ELF-1 (cell line): ENCODE measurements at regions not wholly inside any gene's neighbourhood (a gene's known extent, or its start where the extent isn't known, plus 50 kb on each side); places are given as distances from the start of the nearest gene placed in this dataset.
"Not testable (repeated sequence)": the region's sequence is repeated elsewhere in the genome, so short reads cannot be mapped to it uniquely, and the experiment has no call there.

Source experiments
- DNase-seq: peaks from one replicate; pipeline ENCODE4 v3.0.0-alpha.2; 2016; ENCODE audit warnings: low read depth, low spot score

- DNase-seq, result no peak
These were observed 233.9 kb upstream of the FOXP2 start for GRCh38 chr7:114180556-114181266.

DNA sequence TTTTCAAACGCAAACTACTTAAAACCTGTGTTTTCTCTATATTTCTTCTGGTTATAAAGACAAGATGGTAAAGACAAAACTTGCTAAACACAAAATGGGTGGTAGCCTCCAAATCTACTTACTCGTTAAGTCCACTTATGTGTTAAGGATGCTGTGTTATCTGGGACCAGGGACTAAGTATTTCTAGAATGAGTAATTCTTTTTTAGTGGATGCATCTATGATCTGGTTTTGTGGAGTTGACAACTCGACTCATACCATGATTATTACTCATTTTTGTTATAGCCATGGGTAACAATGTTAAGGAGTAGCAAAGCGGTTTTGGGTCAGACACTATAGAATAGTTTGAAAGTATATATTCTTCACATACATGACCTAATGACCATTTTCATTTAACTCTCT, 239.5 kb upstream of the FOXP2 start:
- DNase-seq, result no peak

GRCh38 chr7:114173170-114173890, 241.3 kb upstream of the FOXP2 start:
- DNase-seq, result no peak

- DNase-seq, result not testable (repeated sequence)
These were observed 245.2 kb upstream of the FOXP2 start for GRCh38 chr7:114169389-114169788.

- DNase-seq, result no peak
These were observed 242.1 kb upstream of the PPP1R3A start for GRCh38 chr7:114160925-114161324.

DNA sequence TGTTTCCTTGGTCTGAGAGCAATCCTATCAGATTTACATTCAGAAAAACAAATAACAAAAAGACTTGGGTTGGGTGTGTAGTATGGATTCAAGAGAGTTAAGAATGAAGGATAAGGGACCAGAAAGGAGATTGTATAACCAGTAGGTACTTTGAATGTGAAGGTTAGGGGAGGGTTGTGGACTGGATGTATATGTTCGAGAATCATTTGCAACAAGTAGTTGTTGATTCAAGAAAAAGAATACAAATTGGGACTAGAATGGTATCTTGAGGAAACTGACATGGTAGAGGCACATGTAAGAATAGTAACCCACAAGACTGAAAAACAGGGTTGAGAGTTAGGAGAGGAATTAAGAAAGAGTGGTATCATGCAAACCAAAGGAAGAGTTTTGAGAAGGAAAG, 240.0 kb upstream of the PPP1R3A start:
- no peak for DNase-seq

GRCh38 chr7:114158275-114158674, 239.5 kb upstream of the PPP1R3A start:
- DNase-seq, result no peak

- DNase-seq, result peak; percentile 4
These were observed 237.4 kb upstream of the PPP1R3A start for GRCh38 chr7:114156178-114156577.

DNA sequence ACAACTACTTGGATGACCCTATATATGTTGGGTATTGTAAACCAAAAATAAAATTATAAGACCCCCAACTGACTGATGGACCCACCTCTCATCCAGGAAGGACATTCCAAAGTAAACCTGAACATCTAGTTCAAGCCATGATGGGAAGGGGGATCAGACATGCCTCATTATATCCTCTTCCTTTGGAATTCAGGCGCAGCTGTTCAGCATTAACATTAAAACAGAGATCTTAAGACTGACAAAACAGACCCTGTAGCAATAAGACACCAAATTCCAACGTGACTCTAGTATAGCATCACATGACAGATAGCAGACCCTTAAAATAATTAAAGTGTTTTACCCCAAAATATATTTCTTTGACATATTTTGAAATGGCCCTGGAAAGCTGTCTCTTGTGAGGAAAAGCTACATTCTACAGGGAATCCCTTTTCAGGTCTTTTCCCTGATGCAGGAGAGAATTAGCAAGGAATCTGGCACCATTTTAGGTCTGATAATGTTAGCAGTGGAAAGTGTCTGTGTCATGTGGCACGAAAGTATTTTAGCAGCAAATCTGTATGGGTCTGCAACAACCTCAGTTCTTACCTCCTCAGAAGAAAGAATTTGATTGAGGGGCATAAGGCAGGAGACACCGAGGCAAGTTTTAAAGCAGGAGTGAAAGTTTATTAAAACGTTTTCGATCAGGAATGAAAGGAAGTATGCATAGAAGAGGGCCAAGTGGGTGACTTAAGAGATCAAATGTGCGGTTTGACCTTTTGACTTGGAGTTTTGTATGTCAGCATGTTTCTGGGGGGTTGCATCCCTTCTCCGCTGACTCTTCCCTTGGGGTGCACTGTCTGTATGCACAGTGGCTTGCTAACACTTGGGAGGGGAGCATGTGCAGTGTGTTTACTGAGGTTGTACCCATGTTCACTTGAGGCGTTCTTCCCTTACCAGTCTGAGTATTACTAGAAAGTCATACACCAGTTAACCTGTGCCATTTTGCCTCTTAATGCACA, 236.6 kb upstream of the PPP1R3A start:
- DNase-seq, result peak; percentile 2

- DNase-seq, result no peak
These were observed 234.9 kb upstream of the PPP1R3A start for GRCh38 chr7:114153700-114154099.

- peak; percentile 4 for DNase-seq
These were observed 233.6 kb upstream of the PPP1R3A start for GRCh38 chr7:114152314-114152938.

DNA sequence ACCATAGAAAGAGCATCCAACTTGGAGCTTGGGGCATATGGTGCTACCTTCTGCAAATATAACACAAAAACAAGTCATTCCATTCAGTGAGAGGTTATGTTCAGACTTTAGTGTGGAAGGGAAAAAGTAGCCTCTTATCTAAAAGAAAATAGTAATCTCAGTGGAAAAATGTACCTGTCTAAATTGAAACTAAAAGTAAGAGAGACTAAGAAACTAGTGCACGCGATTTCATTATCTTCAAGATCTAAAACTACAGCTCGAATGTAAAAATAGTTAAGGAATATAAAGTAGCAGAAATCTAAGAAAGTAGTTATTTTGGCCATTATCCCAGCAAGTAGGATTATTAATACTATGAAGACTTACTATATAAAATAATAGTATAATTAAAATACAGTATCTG, 233.0 kb upstream of the PPP1R3A start:
- DNase-seq, result no peak

DNA sequence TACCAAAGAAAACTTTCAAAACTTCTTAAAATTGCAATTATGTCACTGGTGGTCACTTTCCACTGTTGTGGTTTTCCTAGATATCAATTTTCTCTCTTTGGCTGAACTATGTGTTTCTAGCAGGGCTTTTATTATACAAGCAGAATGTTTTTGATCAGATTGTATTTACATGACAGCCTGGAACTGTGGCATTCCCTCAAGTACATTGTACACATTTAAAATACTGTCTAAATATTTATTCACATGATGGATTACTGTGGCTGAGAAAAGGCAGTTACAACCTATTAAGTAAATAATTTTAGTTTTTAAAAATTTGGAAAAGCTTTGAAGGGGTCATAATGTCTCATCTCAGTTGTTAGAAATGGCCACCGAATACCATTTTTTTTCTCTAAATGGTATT, 231.9 kb upstream of the PPP1R3A start:
- no peak for DNase-seq

- no peak for DNase-seq
These were observed 230.0 kb upstream of the PPP1R3A start for GRCh38 chr7:114148779-114149178.

DNA sequence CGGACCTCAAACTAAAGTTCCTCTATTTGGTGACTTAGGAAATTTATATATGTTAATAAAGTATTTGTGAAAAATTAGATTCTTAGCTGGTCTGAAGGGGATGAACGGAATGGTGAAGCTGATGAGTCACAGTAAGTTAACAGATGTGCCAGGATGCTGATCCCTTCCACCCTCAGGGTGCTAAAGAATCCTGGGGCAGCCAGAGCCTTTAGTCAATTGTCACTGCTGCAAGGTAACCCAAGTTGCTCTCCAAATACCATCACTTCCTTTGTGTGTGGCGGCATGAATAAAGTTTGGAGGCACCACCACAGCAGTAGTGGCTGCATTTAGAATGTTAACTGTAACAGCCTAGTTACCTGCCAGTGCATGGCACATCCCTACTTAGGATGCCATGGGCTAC, 222.6 kb upstream of the PPP1R3A start:
- peak; percentile 3 for DNase-seq

DNA sequence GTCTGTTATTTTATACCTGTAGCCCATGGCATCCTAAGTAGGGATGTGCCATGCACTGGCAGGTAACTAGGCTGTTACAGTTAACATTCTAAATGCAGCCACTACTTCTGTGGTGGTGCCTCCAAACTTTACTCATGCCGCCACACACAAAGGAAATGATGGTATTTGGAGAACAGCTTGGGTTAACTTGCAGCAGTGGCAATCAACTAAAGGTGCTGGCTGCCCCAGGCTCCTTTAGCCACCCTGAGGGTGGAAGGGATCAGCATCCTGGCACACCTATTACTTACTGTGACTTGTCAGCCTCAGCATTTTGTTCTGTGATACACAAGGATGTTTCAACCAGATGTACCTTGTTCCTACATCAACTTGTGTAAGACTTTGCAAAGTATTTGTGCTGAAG, 221.8 kb upstream of the PPP1R3A start:
- DNase-seq, result no peak

DNA sequence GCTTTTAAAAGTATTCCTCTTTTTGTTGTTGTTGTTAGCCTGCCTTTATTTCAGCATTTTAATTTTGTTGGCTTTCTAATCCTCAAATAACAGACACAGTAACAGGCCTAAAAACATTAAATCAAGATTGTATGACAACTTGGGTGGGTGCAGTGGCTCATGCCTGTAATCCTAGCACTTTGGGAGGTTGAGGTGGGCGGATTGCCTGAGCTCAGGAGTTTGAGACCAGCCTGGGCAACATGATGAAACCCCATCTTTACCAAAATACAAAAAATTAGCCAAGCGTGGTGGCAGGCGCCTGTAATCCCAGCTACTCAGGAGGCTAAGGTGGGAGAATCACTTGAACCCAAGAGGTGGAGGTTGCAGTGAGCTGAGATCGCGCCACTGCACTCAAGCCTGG, 220.9 kb upstream of the PPP1R3A start:
- DNase-seq, result not testable (repeated sequence)

DNA sequence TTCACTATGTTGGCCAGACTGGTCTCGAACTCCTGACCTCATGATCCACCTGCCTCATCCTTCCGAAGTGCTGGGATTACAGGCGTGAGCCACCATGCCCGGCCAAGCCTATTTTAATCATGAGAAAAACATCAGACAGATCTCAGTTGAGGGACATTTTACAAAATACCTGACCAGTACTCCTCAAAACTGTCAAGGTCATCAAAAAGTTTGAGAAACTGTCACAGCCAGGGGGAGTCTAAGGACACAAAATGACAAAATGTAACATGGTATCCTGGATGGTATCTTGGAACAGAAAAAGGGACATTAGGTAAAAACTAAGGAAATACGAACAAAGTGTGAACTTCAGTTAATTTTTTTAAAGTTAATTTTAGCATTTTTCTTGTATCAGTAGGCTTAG, 219.8 kb upstream of the PPP1R3A start:
- no peak for DNase-seq

GRCh38 chr7:114133717-114134116, 214.9 kb upstream of the PPP1R3A start:
- DNase-seq, result no peak

- DNase-seq, result no peak
These were observed 212.1 kb upstream of the PPP1R3A start for GRCh38 chr7:114130866-114131265.

DNA sequence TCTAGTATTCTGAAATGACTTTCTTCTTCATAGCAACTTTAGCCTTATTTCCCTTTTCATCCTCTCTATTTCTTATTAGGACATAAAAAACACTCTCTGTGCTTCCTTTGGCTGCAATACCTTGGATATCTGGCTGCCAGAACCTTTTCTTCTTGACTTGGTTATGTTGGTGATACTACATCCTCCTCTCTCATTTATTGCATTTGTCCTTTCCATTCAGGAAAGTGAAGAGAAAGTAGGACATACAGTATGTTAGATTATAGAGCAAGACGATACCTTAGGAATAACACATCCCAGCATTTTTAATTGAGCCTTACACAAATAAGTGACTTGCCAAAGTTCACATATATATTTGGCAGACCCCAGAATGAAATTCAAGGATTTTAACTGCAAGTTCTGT, 210.1 kb upstream of the PPP1R3A start:
- DNase-seq, result no peak

DNA sequence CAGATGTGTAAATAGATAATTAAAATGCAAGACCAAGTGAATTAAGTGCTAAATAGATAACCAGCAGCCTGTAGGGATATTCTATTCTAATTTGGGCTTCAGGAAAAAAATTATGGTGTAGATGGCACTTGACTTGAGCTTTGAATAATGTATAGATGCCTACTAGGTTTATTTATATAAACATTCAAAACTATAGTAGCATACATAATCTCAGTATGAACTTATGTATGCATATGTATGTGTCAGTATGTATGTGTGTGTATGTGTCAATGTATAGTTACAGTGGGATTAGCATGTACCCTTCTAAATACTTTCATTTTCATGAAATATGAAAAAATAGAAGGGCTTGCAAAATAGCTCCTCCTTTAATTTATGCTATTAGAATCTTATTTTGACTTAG, 207.3 kb upstream of the PPP1R3A start:
- no peak for DNase-seq
